IMR-90 (cell line): ENCODE measurements at regions not wholly inside any gene's neighbourhood (a gene's known extent, or its start where the extent isn't known, plus 50 kb on each side); places are given as distances from the start of the nearest gene placed in this dataset.
A peak's percentile ranks its signal among the peaks of the same experiment; 100 is the strongest.

Source experiments
- ATAC-seq: fragments of 200-7000 bp; cut with Tn5 transposase; 2 replicates; pipeline ENCODE4 v1.9.1; 2020; ENCODE audit warnings: low read depth, mild to moderate bottlenecking, moderate library complexity
- BruUV-seq: library from RNA; stranded (reverse); fragments of 400-500 nt; replicated peaks from 2 replicates; lab custom pipeline; 2021; lab: Mats Ljungman, UMichigan
- CTCF ChIA-PET: fragments of 300-600 bp; formaldehyde crosslinking; extraction: SDS; loops from one replicate; lab custom pipeline; 2021; ENCODE audit warnings: antibody characterized with exemption; lab: Yijun Ruan, JAX
- POLR2A ChIA-PET: fragments of 300-600 bp; sonication (Branson Sonifier 250); formaldehyde crosslinking; loops from one replicate; lab custom pipeline; 2022; ENCODE audit warnings: antibody characterized with exemption; ENCODE audit not compliant: unreplicated experiment; lab: Charles Lee
- DNase-seq: peaks from one replicate; pipeline ENCODE4 v3.0.0; 2013
- H2AFZ ChIP-seq: replicated peaks from 2 replicates; pipeline ENCODE3; 2013; ENCODE audit warnings: low read length, mild to moderate bottlenecking; ENCODE audit not compliant: poor library complexity
- H2AK5ac ChIP-seq: 2 replicates; pipeline ENCODE4 v1.6.1; 2013; ENCODE audit warnings: low read depth, low read length, inconsistent platforms
- H2AK9ac ChIP-seq: replicated peaks from 2 replicates; pipeline ENCODE3; 2013; ENCODE audit warnings: mild to moderate bottlenecking, low read depth, low read length, moderate library complexity; ENCODE audit not compliant: poor library complexity
- H2BK120ac ChIP-seq: 2 replicates; pipeline ENCODE4 v1.6.1; 2013; ENCODE audit warnings: low read depth, low read length, inconsistent platforms
- H2BK15ac ChIP-seq: 3 replicates; pipeline ENCODE4 v1.6.1; 2013; ENCODE audit warnings: low read depth, low read length, inconsistent platforms
- H2BK20ac ChIP-seq: 2 replicates; pipeline ENCODE4 v1.6.1; 2013; ENCODE audit warnings: low read depth, mild to moderate bottlenecking, inconsistent platforms, low read length, moderate library complexity
- H2BK5ac ChIP-seq: 2 replicates; pipeline ENCODE4 v1.6.1; 2013; ENCODE audit warnings: mild to moderate bottlenecking, low read depth, low read length, inconsistent platforms; ENCODE audit not compliant: poor library complexity, severe bottlenecking
- H3K14ac ChIP-seq: replicated peaks from 2 replicates; pipeline ENCODE4 v1.6.1; 2013; ENCODE audit warnings: low read depth, low read length, inconsistent platforms
- H3K18ac ChIP-seq: 2 replicates; pipeline ENCODE4 v1.6.1; 2013; ENCODE audit warnings: low read depth, low read length, control low read depth
- H3K23ac ChIP-seq: 2 replicates; pipeline ENCODE4 v1.6.1; 2013; ENCODE audit warnings: low read depth, low read length, inconsistent platforms
- H3K27ac ChIP-seq: 2 replicates; pipeline ENCODE4 v1.5.1; 2013; ENCODE audit warnings: mild to moderate bottlenecking, control low read depth, low read length; ENCODE audit not compliant: insufficient read depth
- H3K27me3 ChIP-seq: 2 replicates; pipeline ENCODE4 v1.6.1; 2013; ENCODE audit warnings: low read length; ENCODE audit not compliant: control insufficient read depth, insufficient read depth
- H3K36me3 ChIP-seq: 2 replicates; pipeline ENCODE4 v1.6.1; 2013; ENCODE audit warnings: low read length, mixed read lengths; ENCODE audit not compliant: control insufficient read depth, insufficient read depth
- H3K4ac ChIP-seq: 2 replicates; pipeline ENCODE4 v1.6.1; 2013; ENCODE audit warnings: low read depth, low read length, inconsistent platforms
- H3K4me1 ChIP-seq: 2 replicates; pipeline ENCODE4 v1.6.1; 2013; ENCODE audit warnings: low read length, mixed read lengths; ENCODE audit not compliant: control insufficient read depth, insufficient read depth
- H3K4me2 ChIP-seq: 2 replicates; pipeline ENCODE4 v1.6.1; 2013; ENCODE audit warnings: low read depth, mild to moderate bottlenecking, control low read depth, low read length, moderate library complexity
- H3K4me3 ChIP-seq: 2 replicates; pipeline ENCODE4 v1.5.1; 2013; ENCODE audit warnings: low read depth, mild to moderate bottlenecking, control low read depth, low read length, moderate library complexity; ENCODE audit not compliant: insufficient read depth
- H3K56ac ChIP-seq: 2 replicates; pipeline ENCODE4 v1.6.1; 2013; ENCODE audit warnings: low read length, inconsistent platforms; ENCODE audit not compliant: insufficient read depth; ENCODE audit errors: extremely low read depth
- H3K79me1 ChIP-seq, 2 experiments: 2 replicates each; pipeline ENCODE4 v1.6.1; 2013; ENCODE audit warnings: low read length in 2 of 2, inconsistent platforms in 1 of 2, low read depth in 1 of 2
- H3K9ac ChIP-seq: 2 replicates; pipeline ENCODE4 v1.6.1; 2013; ENCODE audit warnings: low read depth, low read length, control low read depth
- H3K9me1 ChIP-seq: 2 replicates; pipeline ENCODE4 v1.6.1; 2013; ENCODE audit warnings: low read length, inconsistent platforms; ENCODE audit not compliant: insufficient read depth
- H3K9me3 ChIP-seq: 2 replicates; pipeline ENCODE4 v1.6.1; 2013; ENCODE audit warnings: low read length; ENCODE audit not compliant: control insufficient read depth, insufficient read depth
- H4K20me1 ChIP-seq: 2 replicates; pipeline ENCODE4 v1.6.1; 2013; ENCODE audit warnings: low read length, inconsistent platforms; ENCODE audit not compliant: insufficient read depth
- H4K5ac ChIP-seq: 2 replicates; pipeline ENCODE4 v1.6.1; 2013; ENCODE audit warnings: mild to moderate bottlenecking, low read depth, low read length, control low read depth
- H4K8ac ChIP-seq, 2 experiments: 2 replicates each; pipeline ENCODE4 v1.6.1; 2013; ENCODE audit warnings: low read depth in 2 of 2, low read length in 2 of 2, control low read depth in 1 of 2, inconsistent platforms in 1 of 2
- H4K91ac ChIP-seq: 2 replicates; pipeline ENCODE4 v1.6.1; 2013; ENCODE audit warnings: low read depth, low read length, inconsistent platforms; ENCODE audit not compliant: insufficient read depth
- CEBPB ChIP-seq: IDR thresholded peaks from 2 replicates; pipeline ENCODE4 v1.6.1; 2012; ENCODE audit warnings: low read depth, low read length, improper control_type of control experiment
- CTCF ChIP-seq: conservative IDR thresholded peaks from 2 replicates; pipeline ENCODE4 v1.5.1; 2012; ENCODE audit warnings: mild to moderate bottlenecking, low read depth, low read length, improper control_type of control experiment
- ELK1 ChIP-seq: fragments of 150-350 bp; IDR thresholded peaks from 2 replicates; pipeline ENCODE4 v1.6.1; 2016; ENCODE audit warnings: low read depth, mild to moderate bottlenecking, low read length, moderate library complexity, borderline replicate concordance
- FOS ChIP-seq: fragments of 150-350 bp; IDR thresholded peaks from 2 replicates; pipeline ENCODE4 v1.6.1; 2016; ENCODE audit warnings: low read depth, low read length
- MAFK ChIP-seq: IDR thresholded peaks from 2 replicates; pipeline ENCODE4 v1.6.1; 2012; ENCODE audit warnings: low read depth, low read length, improper control_type of control experiment
- MAZ ChIP-seq: IDR thresholded peaks from 2 replicates; pipeline ENCODE4 v1.6.1; 2012; ENCODE audit warnings: low read depth, mild to moderate bottlenecking, low read length, improper control_type of control experiment, moderate library complexity, borderline replicate concordance
- MXI1 ChIP-seq: IDR thresholded peaks from 2 replicates; pipeline ENCODE4 v1.6.1; 2012; ENCODE audit warnings: low read depth, mild to moderate bottlenecking, low read length, moderate library complexity, borderline replicate concordance
- NFE2L2 ChIP-seq: fragments of 150-350 bp; IDR thresholded peaks from 2 replicates; pipeline ENCODE4 v1.6.1; 2016; ENCODE audit warnings: low read depth, mild to moderate bottlenecking, low read length
- POLR2A ChIP-seq: IDR thresholded peaks from 2 replicates; pipeline ENCODE4 v1.6.1; 2012; ENCODE audit warnings: mild to moderate bottlenecking, low read depth, low read length
- RAD21 ChIP-seq: IDR thresholded peaks from 2 replicates; pipeline ENCODE4 v1.6.1; 2012; ENCODE audit warnings: low read length, improper control_type of control experiment
- RCOR1 ChIP-seq: IDR thresholded peaks from 2 replicates; pipeline ENCODE4 v1.6.1; 2012; ENCODE audit warnings: mild to moderate bottlenecking, low read length, improper control_type of control experiment; ENCODE audit not compliant: insufficient replicate concordance
- RFX5 ChIP-seq: IDR thresholded peaks from 2 replicates; pipeline ENCODE4 v1.8.0; 2012; ENCODE audit warnings: low read depth, mild to moderate bottlenecking, low read length, moderate library complexity
- USF2 ChIP-seq: fragments of 150-350 bp; IDR thresholded peaks from 2 replicates; pipeline ENCODE4 v1.6.1; 2017; ENCODE audit warnings: mild to moderate bottlenecking, antibody characterized with exemption, low read length, low read depth
- WGBS, 2 experiments: methylation state at CpG; one replicate each; pipeline versions ENCODE4 v1.1.5 to v1.1.7; 2013; ENCODE audit warnings: missing lambda C conversion rate in 2 of 2; ENCODE audit not compliant: insufficient read length in 1 of 2; ENCODE audit errors: extremely low coverage in 2 of 2; 5-methylcytosine and 5-hydroxymethylcytosine counted together
- dilution Hi-C: fragments of 300-500 bp; cut with HindIII; formaldehyde crosslinking; loops from one replicate; pipeline ENCODE4 v1.14.3; 2018; ENCODE audit warnings: low sequenced_read_pairs; ENCODE audit not compliant: unreplicated experiment
- in situ Hi-C: fragments of 300-500 bp; cut with MboI; formaldehyde crosslinking; loops from 3 replicates; pipeline ENCODE4 v1.14.3; 2019; ENCODE audit warnings: low sequenced_read_pairs, inconsistent platforms, mixed read lengths
- intact Hi-C: fragments of 100-400 bp; cut with micrococcal nuclease; formaldehyde crosslinking; loops from 2 replicates; pipeline ENCODE4 v1.10.0; 2022

- H2AK9ac ChIP-seq, result no peak overlapping the region
- no peak overlapping the region for H3K56ac ChIP-seq
- CTCF ChIA-PET, result no interaction called here
- H3K4ac ChIP-seq, result no peak overlapping the region
- no peak overlapping the region for H4K8ac ChIP-seq
- H3K9ac ChIP-seq, result no peak overlapping the region
- no peak overlapping the region; the same call in 1 of the 2 replicates for H2BK120ac ChIP-seq
- H3K14ac ChIP-seq, result no peak overlapping the region
- H2AFZ ChIP-seq, result no peak overlapping the region
- H2AK5ac ChIP-seq, result no peak overlapping the region
- intact Hi-C loops (no loop called here), in situ Hi-C loops (no loop called here), dilution Hi-C loops (no loop called here)
- POLR2A ChIA-PET, result no interaction called here
- H3K36me3 ChIP-seq, result no peaks in the 10 kb centered on the region
- no peak overlapping the region for H3K18ac ChIP-seq
- no peaks in the 10 kb centered on the region for H4K20me1 ChIP-seq
- peaks cover 3% of the 10 kb centered on the region; the same call in 1 of the 2 replicates for H3K9me1 ChIP-seq
- no peaks in the 10 kb centered on the region for H3K79me1 ChIP-seq
- TF ChIP-seq RAD21 (no peak), CTCF (no peak), RCOR1 (no peak), RFX5 (no peak), POLR2A (no peak), CEBPB (no peak), MXI1 (no peak), MAZ (no peak), MAFK (no peak), USF2 (no peak), ELK1 (no peak), NFE2L2 (no peak), FOS (no peak)
- H3K4me2 ChIP-seq, result no peak overlapping the region; the same call in 1 of the 2 replicates
- peaks cover 6% of the 10 kb centered on the region for H3K4me1 ChIP-seq
- WGBS, 2 experiments, result 69% methylated on average over 9 of the region's 15 CpGs; no CpG with 5 or more reads in 1 of the 2 experiments
- no peak overlapping the region for H4K5ac ChIP-seq
- H3K4me3 ChIP-seq, result no peak overlapping the region
- no TSS peak for BruUV-seq
- no peak for DNase-seq
- H2BK5ac ChIP-seq, result no peak overlapping the region
- no peaks in the 10 kb centered on the region for H3K9me3 ChIP-seq
- H3K27ac ChIP-seq, result no peak overlapping the region
- no peak overlapping the region for H2BK20ac ChIP-seq
- ATAC-seq, result peak; percentile 29
- no peak overlapping the region for H4K91ac ChIP-seq
- H2BK15ac ChIP-seq, result no peak overlapping the region
- no peak overlapping the region for H3K23ac ChIP-seq
- peaks cover 14% of the 10 kb centered on the region for H3K27me3 ChIP-seq
Observed at GRCh38 chr2:64283641-64284361, 139.6 kb upstream of the PELI1 start.
